ENCODE measurements at regions not wholly inside any gene's neighbourhood (a gene's known extent, or its start where the extent isn't known, plus 50 kb on each side); places are given as distances from the start of the nearest gene placed in this dataset.

- H3K4me3 ChIP-seq (ENCODE audit: low read depth, low read length), result no peak overlapping the region
- H3K27me3 ChIP-seq (ENCODE audit: control insufficient read depth, insufficient read depth, low read length), result no peaks in the 10 kb centered on the region
- no peak for DNase-seq (ENCODE audit: low read depth)
- no peak for TF ChIP-seq CTCF (IDR thresholded peaks at IDR 0.05; ENCODE audit: insufficient read depth, low read depth, low read length)
- POLR2A ChIA-PET, result no interaction called here
- H3K36me3 ChIP-seq (ENCODE audit: control insufficient read depth, insufficient read depth, low read length), result no peaks in the 10 kb centered on the region
- CTCF ChIA-PET, result interaction anchor here (0.6 kb wide), 1 partner anchor 69 kb away, joined by 3 read pairs; no protein-coding TSS in a partner anchor
Observed at GRCh38 chr3:102802819-102803420, 368.1 kb downstream of the ZPLD1 start.

- CTCF ChIA-PET, result no interaction called here
- Histone ChIP-seq H3K36me3 (ENCODE audit: control insufficient read depth, insufficient read depth, low read length) (no peaks in the 10 kb centered on the region), H3K27me3 (ENCODE audit: control insufficient read depth, insufficient read depth, low read length) (no peaks in the 10 kb centered on the region), H3K4me3 (ENCODE audit: low read depth, low read length) (no peak overlapping the region)
- no peak for TF ChIP-seq CTCF (IDR thresholded peaks at IDR 0.05; ENCODE audit: insufficient read depth, low read depth, low read length)
- POLR2A ChIA-PET, result no interaction called here
- no peak for DNase-seq (ENCODE audit: low read depth)
Observed at GRCh38 chr3:102810937-102811336, 376.1 kb downstream of the ZPLD1 start.

- Histone ChIP-seq H3K27me3 (ENCODE audit: control insufficient read depth, insufficient read depth, low read length) (no peaks in the 10 kb centered on the region), H3K4me3 (ENCODE audit: low read depth, low read length) (no peak overlapping the region), H3K36me3 (ENCODE audit: control insufficient read depth, insufficient read depth, low read length) (no peaks in the 10 kb centered on the region)
- no peak for TF ChIP-seq CTCF (IDR thresholded peaks at IDR 0.05; ENCODE audit: insufficient read depth, low read depth, low read length)
- ChIA-PET CTCF (no interaction called here), POLR2A (no interaction called here)
- no peak for DNase-seq (ENCODE audit: low read depth)
Observed at GRCh38 chr3:102826636-102827035, 391.8 kb downstream of the ZPLD1 start.

- Histone ChIP-seq H3K27me3 (ENCODE audit: control insufficient read depth, insufficient read depth, low read length) (no peaks in the 10 kb centered on the region), H3K4me3 (ENCODE audit: low read depth, low read length) (no peak overlapping the region), H3K36me3 (ENCODE audit: control insufficient read depth, insufficient read depth, low read length) (no peaks in the 10 kb centered on the region)
- ChIA-PET POLR2A (no interaction called here), CTCF (no interaction called here)
- TF ChIP-seq CTCF (IDR thresholded peaks at IDR 0.05; ENCODE audit: insufficient read depth, low read depth, low read length), result no peak
- DNase-seq (ENCODE audit: low read depth), result no peak
Observed at GRCh38 chr3:102827386-102827785, 392.6 kb downstream of the ZPLD1 start.

GRCh38 chr3:102830415-102830814 lies 395.6 kb downstream of the ZPLD1 start:
- Histone ChIP-seq H3K4me3 (ENCODE audit: low read depth, low read length) (no peak overlapping the region), H3K36me3 (ENCODE audit: control insufficient read depth, insufficient read depth, low read length) (no peaks in the 10 kb centered on the region), H3K27me3 (ENCODE audit: control insufficient read depth, insufficient read depth, low read length) (no peaks in the 10 kb centered on the region)
- no peak for DNase-seq (ENCODE audit: low read depth)
- no peak for TF ChIP-seq CTCF (IDR thresholded peaks at IDR 0.05; ENCODE audit: insufficient read depth, low read depth, low read length)
- POLR2A ChIA-PET, result no interaction called here
- CTCF ChIA-PET, result no interaction called here

Data from BJ (cell line).